PC-9 (cell line): ENCODE measurements at regions not wholly inside any gene's neighbourhood (a gene's known extent, or its start where the extent isn't known, plus 50 kb on each side); places are given as distances from the start of the nearest gene placed in this dataset.
"Not testable (repeated sequence)": the region's sequence is repeated elsewhere in the genome, so short reads cannot be mapped to it uniquely, and the experiment has no call there.

Experiments used
- BruUV-seq: library from RNA; stranded (reverse); fragments of 400-500 nt; replicated peaks from 2 replicates; lab custom pipeline; 2021; lab: Mats Ljungman, UMichigan
- CTCF ChIA-PET: fragments of 300-600 bp; sonication (Branson Sonifier 250); formaldehyde crosslinking; loops from one replicate; lab custom pipeline; 2022; ENCODE audit warnings: antibody characterized with exemption; lab: Charles Lee
- POLR2A ChIA-PET: fragments of 300-600 bp; sonication (Branson Sonifier 250); formaldehyde crosslinking; loops from one replicate; lab custom pipeline; 2022; ENCODE audit warnings: antibody characterized with exemption; ENCODE audit not compliant: unreplicated experiment; lab: Charles Lee
- DNase-seq, 2 experiments: peaks; one replicate each; pipeline versions ENCODE4 v3.0.0 to v3.0.0-alpha.2; 2015 to 2022; ENCODE audit warnings: mixed read lengths in 1 of 2
- H2AFZ ChIP-seq: fragments of 200-600 bp; sonication (generic); 2 replicates; pipeline ENCODE4 v1.8.1; 2017; ENCODE audit warnings: antibody characterized with exemption
- H3F3A ChIP-seq: fragments of 200-600 bp; sonication (generic); 2 replicates; pipeline ENCODE4 v1.8.1; 2017; ENCODE audit warnings: antibody characterized with exemption, mild to moderate bottlenecking, low read depth; ENCODE audit not compliant: insufficient read depth
- H3K27ac ChIP-seq: fragments of 200-600 bp; sonication (generic); 2 replicates; pipeline ENCODE4 v1.6.1; 2016; ENCODE audit warnings: mixed run types
- H3K27me3 ChIP-seq: fragments of 200-600 bp; sonication (generic); 2 replicates; pipeline ENCODE4 v1.6.1; 2016; ENCODE audit warnings: low read depth, mixed run types; ENCODE audit not compliant: insufficient read depth
- H3K36me3 ChIP-seq: fragments of 200-600 bp; sonication (generic); 2 replicates; pipeline ENCODE4 v1.6.1; 2016; ENCODE audit warnings: low read depth, mixed run types
- H3K4me1 ChIP-seq: fragments of 200-600 bp; sonication (generic); replicated peaks from 2 replicates; pipeline ENCODE4 v1.6.1; 2016; ENCODE audit warnings: mixed run types; ENCODE audit not compliant: insufficient read depth
- H3K4me2 ChIP-seq: fragments of 200-600 bp; sonication (generic); 2 replicates; pipeline ENCODE4 v1.6.1; 2017; ENCODE audit warnings: mixed run types
- H3K4me3 ChIP-seq: fragments of 200-600 bp; sonication (generic); 2 replicates; pipeline ENCODE4 v1.6.1; 2016; ENCODE audit warnings: mixed run types
- H3K79me2 ChIP-seq: fragments of 200-600 bp; sonication (generic); 2 replicates; pipeline ENCODE4 v1.6.1; 2017; ENCODE audit warnings: low read depth, mixed run types
- H3K9me2 ChIP-seq: fragments of 200-600 bp; sonication (generic); 2 replicates; pipeline ENCODE4 v1.8.1; 2017; ENCODE audit warnings: mild to moderate bottlenecking; ENCODE audit not compliant: insufficient read depth
- H3K9me3 ChIP-seq: fragments of 200-600 bp; sonication (generic); 2 replicates; pipeline ENCODE4 v1.8.1; 2016; ENCODE audit warnings: low read depth; ENCODE audit not compliant: insufficient read depth
- H4K20me1 ChIP-seq: fragments of 200-600 bp; sonication (generic); 2 replicates; pipeline ENCODE4 v1.8.1; 2017; ENCODE audit not compliant: insufficient read depth
- CTCF ChIP-seq: fragments of 200-600 bp; sonication (generic); conservative IDR thresholded peaks from 2 replicates; pipeline ENCODE4 v1.6.1; 2017; ENCODE audit warnings: mixed run types, antibody characterized with exemption, mild to moderate bottlenecking, moderate library complexity
- EZH2 ChIP-seq: fragments of 200-600 bp; sonication (generic); IDR thresholded peaks from 2 replicates; pipeline ENCODE4 v1.8.0; 2017; ENCODE audit warnings: antibody characterized with exemption, low read depth
- intact Hi-C: fragments of 100-400 bp; cut with micrococcal nuclease; formaldehyde crosslinking; loops from one replicate; pipeline ENCODE4 v1.10.0; 2022; ENCODE audit not compliant: unreplicated experiment

- H3K9me2 ChIP-seq, DNase-seq, H2AFZ ChIP-seq, BruUV-seq, H3K27ac ChIP-seq, H3K4me2 ChIP-seq, H3K4me1 ChIP-seq, intact Hi-C loops, H3K27me3 ChIP-seq, H3K9me3 ChIP-seq, H3F3A ChIP-seq, CTCF ChIA-PET, H3K4me3 ChIP-seq, H3K36me3 ChIP-seq, H3K79me2 ChIP-seq, POLR2A ChIA-PET, H4K20me1 ChIP-seq: not testable (repeated sequence)
Observed at GRCh38 chr2:44067791-44068181, 72.0 kb upstream of the LRPPRC start.

GRCh38 chr2:44071454-44072046 lies 75.8 kb upstream of the LRPPRC start:
- H4K20me1 ChIP-seq: no peaks in the 10 kb centered on the region
- H3K9me3 ChIP-seq: no peaks in the 10 kb centered on the region
- H3K4me1 ChIP-seq: no peaks in the 10 kb centered on the region
- H3K4me3 ChIP-seq: no peak overlapping the region
- POLR2A ChIA-PET: interaction anchor here (0.6 kb wide), 1 partner anchor 203 kb away, joined by 16 read pairs; no protein-coding TSS in a partner anchor
- H3F3A ChIP-seq: no peaks in the 10 kb centered on the region
- no peak overlapping the region for H3K4me2 ChIP-seq
- H3K9me2 ChIP-seq: no peaks in the 10 kb centered on the region
- H3K27me3 ChIP-seq: no peaks in the 10 kb centered on the region
- CTCF ChIA-PET: no interaction called here
- no peak overlapping the region for H2AFZ ChIP-seq
- TF ChIP-seq CTCF (no peak), EZH2 (no peak)
- no peak overlapping the region for H3K27ac ChIP-seq
- BruUV-seq: no TSS peak
- no peaks in the 10 kb centered on the region for H3K36me3 ChIP-seq
- intact Hi-C loops: no loop called here
- no peaks in the 10 kb centered on the region for H3K79me2 ChIP-seq
- DNase-seq: no peak

- H3K4me2 ChIP-seq, BruUV-seq, H3K27ac ChIP-seq, H3K9me2 ChIP-seq, intact Hi-C loops, H4K20me1 ChIP-seq, H3F3A ChIP-seq, CTCF ChIA-PET, DNase-seq, H3K27me3 ChIP-seq, H3K4me1 ChIP-seq, H3K4me3 ChIP-seq, H3K79me2 ChIP-seq, H3K9me3 ChIP-seq, H3K36me3 ChIP-seq, H2AFZ ChIP-seq, POLR2A ChIA-PET: not testable (repeated sequence)
Observed at GRCh38 chr2:44073667-44074066, 77.9 kb upstream of the LRPPRC start.

- H3F3A ChIP-seq, H4K20me1 ChIP-seq, CTCF ChIA-PET, H3K9me2 ChIP-seq, intact Hi-C loops, H3K4me1 ChIP-seq, H3K27me3 ChIP-seq, POLR2A ChIA-PET, H3K4me3 ChIP-seq, H3K36me3 ChIP-seq, H3K4me2 ChIP-seq, H3K9me3 ChIP-seq, H3K79me2 ChIP-seq, H2AFZ ChIP-seq, DNase-seq, H3K27ac ChIP-seq, BruUV-seq: not testable (repeated sequence)
Observed at GRCh38 chr2:44074795-44075194, 79.0 kb upstream of the LRPPRC start.
